Uterus (tissue), 3 donors: ENCODE measurements at regions not wholly inside any gene's neighbourhood (a gene's known extent, or its start where the extent isn't known, plus 50 kb on each side); places are given as distances from the start of the nearest gene placed in this dataset.

Experiments
- DNase-seq, 2 donors: peaks; one replicate each; pipeline ENCODE4 v3.0.0-alpha.2; 2019 to 2020
- H3K27ac ChIP-seq, 2 donors: fragments of 200-600 bp; sonication (generic); 1 replicate in 1 of 2; 2 replicates in 1 of 2; pipeline ENCODE4 v1.5.1; 2016 to 2018
- H3K27me3 ChIP-seq, 2 donors: fragments of 200-600 bp; sonication (generic); one replicate each; pipeline ENCODE4 v1.5.1; 2018 to 2019; ENCODE audit warnings: control low read depth in 1 of 2
- H3K36me3 ChIP-seq, 2 donors: fragments of 200-600 bp; sonication (generic); one replicate each; pipeline ENCODE4 v1.5.1; 2019; ENCODE audit warnings: control low read depth in 1 of 2
- H3K4me1 ChIP-seq, 2 donors: fragments of 200-600 bp; sonication (generic); one replicate each; pipeline ENCODE4 v1.5.1; 2018 to 2019; ENCODE audit warnings: control low read depth in 1 of 2
- H3K4me3 ChIP-seq, 2 donors: fragments of 200-600 bp; sonication (generic); 1 replicate in 1 of 2; 2 replicates in 1 of 2; pipeline ENCODE4 v1.5.1; 2018 to 2019; ENCODE audit warnings: mild to moderate bottlenecking in 1 of 2
- H3K9me3 ChIP-seq, 2 donors: fragments of 200-600 bp; sonication (generic); one replicate each; pipeline ENCODE4 v1.5.1; 2019; ENCODE audit warnings: control low read depth in 1 of 2
- CTCF ChIP-seq, 4 experiments: fragments of 200-600 bp in 2 of 4; fragments of 450-650 bp in 2 of 4; sonication (generic) in 2 of 4; IDR thresholded peaks; one replicate each; pipeline ENCODE4 v1.5.1; 2016 to 2019; ENCODE audit warnings: antibody characterized with exemption in 4 of 4, mild to moderate bottlenecking in 2 of 4, moderate library complexity in 1 of 4
- POLR2A ChIP-seq, 2 donors: fragments of 450-650 bp; IDR thresholded peaks; one replicate each; pipeline ENCODE4 v1.6.1; 2016; ENCODE audit warnings: antibody characterized with exemption in 2 of 2, mild to moderate bottlenecking in 1 of 2, moderate library complexity in 1 of 2
- intact Hi-C: fragments of 100-400 bp; cut with DNase I; formaldehyde crosslinking; loops from one replicate; pipeline ENCODE4 v1.15.1; 2023; ENCODE audit warnings: low total_unique reads
- donor health status: DM: yes; HTN: yes; CAD: no.

GRCh38 chr10:29756451-29756850, 121.7 kb upstream of the SVIL start:
- no peaks in the 10 kb centered on the region for H3K4me1 ChIP-seq
- H3K27ac ChIP-seq: no peak overlapping the region
- H3K4me3 ChIP-seq: no peak overlapping the region
- H3K36me3 ChIP-seq: no peaks in the 10 kb centered on the region
- intact Hi-C loops: no loop called here
- H3K9me3 ChIP-seq: no peaks in the 10 kb centered on the region
- no peaks in the 10 kb centered on the region for H3K27me3 ChIP-seq
- no peak for DNase-seq
- no peak for TF ChIP-seq POLR2A (IDR thresholded peaks at IDR 0.05)
- TF ChIP-seq CTCF (IDR thresholded peaks at IDR 0.05): no peak

GRCh38 chr10:29753283-29753682, 118.5 kb upstream of the SVIL start:
- Histone ChIP-seq H3K27ac (no peak overlapping the region), H3K36me3 (no peaks in the 10 kb centered on the region), H3K4me1 (peaks cover 0 to 6% of the 10 kb centered on the region in 2 donors), H3K9me3 (no peaks in the 10 kb centered on the region), H3K27me3 (no peaks in the 10 kb centered on the region), H3K4me3 (no peak overlapping the region)
- DNase-seq: no peak
- intact Hi-C loops: no loop called here
- TF ChIP-seq CTCF (IDR thresholded peaks at IDR 0.05) (no peak), POLR2A (IDR thresholded peaks at IDR 0.05) (no peak)

GRCh38 chr10:29751684-29752083, 116.9 kb upstream of the SVIL start:
- no peak overlapping the region for H3K4me3 ChIP-seq
- H3K4me1 ChIP-seq: peaks cover 0 to 6% of the 10 kb centered on the region in 2 donors
- no peak for TF ChIP-seq POLR2A (IDR thresholded peaks at IDR 0.05)
- TF ChIP-seq CTCF (IDR thresholded peaks at IDR 0.05): no peak
- no peaks in the 10 kb centered on the region for H3K9me3 ChIP-seq
- H3K27ac ChIP-seq: no peak overlapping the region
- intact Hi-C loops: no loop called here
- no peaks in the 10 kb centered on the region for H3K27me3 ChIP-seq
- no peaks in the 10 kb centered on the region for H3K36me3 ChIP-seq
- no peak for DNase-seq

GRCh38 chr10:29751240-29751639, 116.5 kb upstream of the SVIL start:
- TF ChIP-seq POLR2A (IDR thresholded peaks at IDR 0.05): no peak
- TF ChIP-seq CTCF (IDR thresholded peaks at IDR 0.05): no peak
- no peak overlapping the region for H3K4me3 ChIP-seq
- no peaks in the 10 kb centered on the region for H3K27me3 ChIP-seq
- H3K9me3 ChIP-seq: no peaks in the 10 kb centered on the region
- intact Hi-C loops: no loop called here
- peak overlapping the region in 1 of 2 donors; percentile 56 for H3K27ac ChIP-seq
- peaks cover 0 to 6% of the 10 kb centered on the region in 2 donors for H3K4me1 ChIP-seq
- DNase-seq: no peak
- H3K36me3 ChIP-seq: no peaks in the 10 kb centered on the region

- H3K27ac ChIP-seq: no peak overlapping the region
- no peaks in the 10 kb centered on the region for H3K9me3 ChIP-seq
- H3K4me3 ChIP-seq: no peak overlapping the region
- no peak for DNase-seq
- intact Hi-C loops: no loop called here
- no peaks in the 10 kb centered on the region for H3K27me3 ChIP-seq
- TF ChIP-seq POLR2A (IDR thresholded peaks at IDR 0.05) (no peak), CTCF (IDR thresholded peaks at IDR 0.05) (no peak)
- H3K36me3 ChIP-seq: no peaks in the 10 kb centered on the region
- peaks cover 0 to 6% of the 10 kb centered on the region in 2 donors for H3K4me1 ChIP-seq
Measured at GRCh38 chr10:29749150-29749549, 114.4 kb upstream of the SVIL start.
